ENCODE measurements at regions not wholly inside any gene's neighbourhood (a gene's known extent, or its start where the extent isn't known, plus 50 kb on each side); places are given as distances from the start of the nearest gene placed in this dataset.

GRCh38 chr12:125470838-125471783 lies 405.9 kb downstream of the AACS start:
- TF ChIP-seq GATA2 (IDR thresholded peaks at IDR 0.05; ENCODE audit: low read depth, low read length) (no peak), GATA3 (IDR thresholded peaks at IDR 0.05; ENCODE audit: low read depth, low read length) (no peak)

Data from SH-SY5Y (cell line).